Activated CD4-positive, alpha-beta memory T cell treated with anti-CD3 and anti-CD28 coated beads for 36 hours (primary cell): ENCODE measurements at regions not wholly inside any gene's neighbourhood (a gene's known extent, or its start where the extent isn't known, plus 50 kb on each side); places are given as distances from the start of the nearest gene placed in this dataset.
"Not testable (repeated sequence)": the region's sequence is repeated elsewhere in the genome, so short reads cannot be mapped to it uniquely, and the experiment has no call there.

ENCODE experiments used
- CTCF ChIA-PET: fragments of 350-600 bp; sonication (Branson Sonifier 250); formaldehyde crosslinking; loops from one replicate; lab custom pipeline; 2021; ENCODE audit warnings: antibody characterized with exemption, inconsistent platforms; lab: Charles Lee
- POLR2A ChIA-PET: fragments of 350-600 bp; sonication (Branson Sonifier 250); formaldehyde crosslinking; loops from one replicate; lab custom pipeline; 2021; ENCODE audit warnings: antibody characterized with exemption; lab: Charles Lee
- DNase-seq: peaks from one replicate; pipeline ENCODE4 v3.0.0-alpha.2; 2020
- H3K27ac Mint-ChIP-seq: one replicate; pipeline ENCODE4 v1.8.0; 2021; ENCODE audit warnings: mixed read lengths
- H3K27me3 Mint-ChIP-seq: one replicate; pipeline ENCODE4 v1.8.0; 2021; ENCODE audit warnings: mixed read lengths
- H3K36me3 Mint-ChIP-seq: one replicate; pipeline ENCODE4 v1.8.0; 2021; ENCODE audit warnings: mixed read lengths
- H3K4me1 Mint-ChIP-seq: one replicate; pipeline ENCODE4 v1.8.0; 2021; ENCODE audit warnings: low read depth, mixed read lengths
- H3K4me3 Mint-ChIP-seq: one replicate; pipeline ENCODE4 v1.8.0; 2021; ENCODE audit warnings: mild to moderate bottlenecking, mixed read lengths
- H3K9me3 Mint-ChIP-seq: one replicate; pipeline ENCODE4 v1.8.0; 2021; ENCODE audit warnings: mixed read lengths
- intact Hi-C: fragments of 100-400 bp; cut with micrococcal nuclease; formaldehyde crosslinking; loops from one replicate; pipeline ENCODE4 v1.15.1; 2023

DNA sequence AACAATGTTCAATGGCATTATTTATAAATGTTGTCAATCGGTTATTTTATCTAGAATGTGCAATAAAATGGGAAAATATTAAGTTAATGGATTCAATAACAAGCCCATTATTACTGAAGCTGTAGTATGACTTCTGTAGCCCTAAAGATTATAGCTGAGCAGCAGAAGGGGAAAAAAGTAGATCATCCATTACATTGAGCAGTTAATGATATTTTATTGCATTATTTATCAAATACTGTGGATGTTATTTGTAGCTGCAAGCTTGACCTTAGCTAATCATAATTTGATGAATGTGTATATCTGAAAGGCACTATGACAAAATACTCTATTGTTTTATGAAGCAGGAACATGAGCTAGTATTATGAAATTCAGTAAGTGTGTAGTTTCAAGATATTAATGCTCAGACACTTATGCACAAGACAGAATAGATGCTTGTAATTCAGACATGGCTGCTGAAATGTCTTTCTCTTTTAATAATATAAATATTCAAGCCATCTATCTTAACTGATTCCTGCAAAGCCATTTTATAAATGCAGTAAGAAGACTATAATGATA lies 131.5 kb upstream of the MGAT4C start:
- no peaks in the 10 kb centered on the region for H3K4me1 Mint-ChIP-seq

DNA sequence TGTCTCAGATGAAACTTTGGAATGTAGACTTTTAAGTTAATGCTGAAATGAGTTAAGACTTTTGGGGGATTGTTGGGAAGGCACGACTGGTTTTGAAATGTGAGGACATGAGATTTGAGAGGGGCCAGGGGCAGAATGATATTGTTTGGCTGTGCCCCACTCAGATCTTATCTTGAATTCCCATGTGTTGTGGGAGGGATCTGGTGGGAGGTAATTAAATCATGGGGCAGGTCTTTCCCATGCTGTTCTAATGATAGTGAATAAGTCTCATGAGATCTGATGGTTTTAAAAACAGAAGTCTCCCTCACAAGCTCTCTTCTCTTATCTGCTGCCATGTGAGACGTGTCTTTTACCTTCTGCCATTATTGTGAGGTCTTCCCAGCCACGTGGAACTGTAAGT lies 127.6 kb upstream of the MGAT4C start:
- H3K4me1 Mint-ChIP-seq, H3K36me3 Mint-ChIP-seq, H3K27ac Mint-ChIP-seq, H3K27me3 Mint-ChIP-seq, H3K4me3 Mint-ChIP-seq, DNase-seq, intact Hi-C loops, POLR2A ChIA-PET, CTCF ChIA-PET: not testable (repeated sequence)
- H3K9me3 Mint-ChIP-seq, result peaks cover 21% of the 10 kb centered on the region

More for the DNA sequence above, 131.5 kb upstream of the MGAT4C start:
- intact Hi-C loops, result no loop called here
- ChIA-PET CTCF (no interaction called here), POLR2A (no interaction called here)
- Mint-ChIP-seq H3K4me3 (no peak overlapping the region), H3K27ac (no peak overlapping the region), H3K36me3 (no peaks in the 10 kb centered on the region), H3K27me3 (no peaks in the 10 kb centered on the region), H3K9me3 (peaks cover 14% of the 10 kb centered on the region)
- no peak for DNase-seq

- H3K9me3 Mint-ChIP-seq, result peaks cover 17% of the 10 kb centered on the region
- H3K4me3 Mint-ChIP-seq, result no peak overlapping the region
- intact Hi-C loops, result no loop called here
- no peaks in the 10 kb centered on the region for H3K4me1 Mint-ChIP-seq
- ChIA-PET POLR2A (no interaction called here), CTCF (no interaction called here)
- H3K36me3 Mint-ChIP-seq, result no peaks in the 10 kb centered on the region
- no peak for DNase-seq
- no peak overlapping the region for H3K27ac Mint-ChIP-seq
- no peaks in the 10 kb centered on the region for H3K27me3 Mint-ChIP-seq
Measured at GRCh38 chr12:86379337-86379736, 123.1 kb upstream of the MGAT4C start.

- DNase-seq, result no peak
- intact Hi-C loops, result no loop called here
- no peaks in the 10 kb centered on the region for H3K4me1 Mint-ChIP-seq
- H3K36me3 Mint-ChIP-seq, result no peaks in the 10 kb centered on the region
- ChIA-PET POLR2A (no interaction called here), CTCF (no interaction called here)
- H3K9me3 Mint-ChIP-seq, result peaks cover 5% of the 10 kb centered on the region
- H3K27ac Mint-ChIP-seq, result no peak overlapping the region
- H3K27me3 Mint-ChIP-seq, result no peaks in the 10 kb centered on the region
- H3K4me3 Mint-ChIP-seq, result no peak overlapping the region
Measured at GRCh38 chr12:86376052-86376451, 119.9 kb upstream of the MGAT4C start.

DNA sequence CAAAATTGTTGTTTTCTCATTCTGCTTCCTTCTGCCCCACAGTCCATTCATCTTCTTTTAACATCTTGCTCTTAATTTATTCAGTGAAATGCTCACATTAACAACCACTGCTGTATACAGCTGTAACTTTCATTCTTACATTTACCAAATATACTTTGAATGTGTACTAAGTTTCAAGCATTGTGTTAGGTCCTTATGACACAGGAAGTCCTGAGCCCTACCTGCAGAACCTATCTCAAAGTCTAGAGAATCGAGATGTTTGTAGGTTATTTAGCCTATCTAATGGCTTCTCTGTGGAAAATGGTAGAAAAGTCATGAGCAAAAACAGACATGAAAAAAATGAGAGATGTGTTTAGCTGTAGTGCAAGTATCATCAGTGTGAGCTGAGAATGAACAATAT lies 117.6 kb upstream of the MGAT4C start:
- H3K4me1 Mint-ChIP-seq, result no peaks in the 10 kb centered on the region
- DNase-seq, result no peak
- peaks cover under 1% of the 10 kb centered on the region for H3K9me3 Mint-ChIP-seq
- intact Hi-C loops, result no loop called here
- H3K27me3 Mint-ChIP-seq, result no peaks in the 10 kb centered on the region
- no peak overlapping the region for H3K4me3 Mint-ChIP-seq
- H3K27ac Mint-ChIP-seq, result no peak overlapping the region
- POLR2A ChIA-PET, result no interaction called here
- no peaks in the 10 kb centered on the region for H3K36me3 Mint-ChIP-seq
- CTCF ChIA-PET, result no interaction called here

DNA sequence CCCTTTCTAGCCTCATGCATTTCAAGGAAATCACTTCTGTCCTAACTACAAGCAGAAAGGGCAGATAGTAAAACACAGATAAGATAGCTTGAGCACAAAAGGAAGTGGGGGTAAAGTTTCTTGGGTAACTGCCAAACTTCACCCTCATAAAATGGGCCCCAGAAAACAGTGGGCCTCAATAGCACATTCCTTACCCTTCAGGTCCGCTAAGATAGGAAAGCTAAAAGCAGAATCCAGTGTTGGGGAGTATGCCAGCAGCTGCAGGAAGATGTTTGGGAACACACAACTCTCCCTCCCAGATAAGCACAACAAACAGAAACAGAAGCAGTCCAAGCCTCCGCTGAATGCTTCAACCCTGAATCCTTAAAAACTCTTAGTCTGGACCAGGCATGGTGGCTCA lies 110.9 kb upstream of the MGAT4C start:
- ChIA-PET CTCF (no interaction called here), POLR2A (no interaction called here)
- Mint-ChIP-seq H3K36me3 (no peaks in the 10 kb centered on the region), H3K4me1 (no peaks in the 10 kb centered on the region), H3K27ac (no peak overlapping the region), H3K4me3 (no peak overlapping the region), H3K27me3 (no peaks in the 10 kb centered on the region), H3K9me3 (peaks cover 22% of the 10 kb centered on the region)
- no peak for DNase-seq
- intact Hi-C loops, result no loop called here

DNA sequence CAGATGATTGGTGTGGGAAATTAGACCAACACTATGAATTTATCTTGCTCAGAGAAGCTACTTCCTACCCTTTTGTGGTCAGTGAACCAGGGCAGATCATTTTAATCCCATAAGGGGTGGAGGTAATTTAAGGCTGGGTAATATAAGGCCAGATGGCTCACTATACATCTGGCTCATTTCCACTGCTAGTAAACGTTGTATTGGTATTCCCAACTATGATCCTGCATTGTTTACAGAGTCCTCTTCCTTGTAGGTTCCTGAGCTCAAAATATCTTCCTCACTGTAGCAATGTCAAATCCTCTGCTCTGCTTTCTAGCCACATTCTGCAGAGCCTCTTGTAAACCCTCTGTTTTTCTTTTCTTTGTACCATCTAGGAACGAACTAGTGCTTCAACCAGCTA lies 93.0 kb upstream of the MGAT4C start:
- Mint-ChIP-seq H3K27ac (no peak overlapping the region), H3K4me1 (no peaks in the 10 kb centered on the region), H3K9me3 (peaks cover 8% of the 10 kb centered on the region), H3K4me3 (no peak overlapping the region), H3K36me3 (no peaks in the 10 kb centered on the region), H3K27me3 (no peaks in the 10 kb centered on the region)
- intact Hi-C loops, result no loop called here
- POLR2A ChIA-PET, result no interaction called here
- DNase-seq, result no peak
- CTCF ChIA-PET, result no interaction called here

GRCh38 chr12:86333955-86334522 lies 77.8 kb upstream of the MGAT4C start:
- H3K27ac Mint-ChIP-seq, result no peak overlapping the region
- POLR2A ChIA-PET, result no interaction called here
- no peaks in the 10 kb centered on the region for H3K27me3 Mint-ChIP-seq
- H3K36me3 Mint-ChIP-seq, result no peaks in the 10 kb centered on the region
- no peak overlapping the region for H3K4me3 Mint-ChIP-seq
- peaks cover 5% of the 10 kb centered on the region for H3K9me3 Mint-ChIP-seq
- DNase-seq, result no peak
- intact Hi-C loops, result no loop called here
- CTCF ChIA-PET, result no interaction called here
- H3K4me1 Mint-ChIP-seq, result no peaks in the 10 kb centered on the region

- CTCF ChIA-PET, result no interaction called here
- Mint-ChIP-seq H3K36me3 (no peaks in the 10 kb centered on the region), H3K27ac (no peak overlapping the region), H3K4me3 (no peak overlapping the region), H3K9me3 (peaks cover 5% of the 10 kb centered on the region), H3K27me3 (no peaks in the 10 kb centered on the region), H3K4me1 (no peaks in the 10 kb centered on the region)
- intact Hi-C loops, result no loop called here
- POLR2A ChIA-PET, result no interaction called here
- no peak for DNase-seq
Measured at GRCh38 chr12:86331457-86331856, 75.3 kb upstream of the MGAT4C start.

- Mint-ChIP-seq H3K9me3 (peaks cover 5% of the 10 kb centered on the region), H3K4me1 (no peaks in the 10 kb centered on the region), H3K27me3 (no peaks in the 10 kb centered on the region), H3K4me3 (no peak overlapping the region), H3K27ac (no peak overlapping the region), H3K36me3 (no peaks in the 10 kb centered on the region)
- ChIA-PET POLR2A (no interaction called here), CTCF (no interaction called here)
- intact Hi-C loops, result no loop called here
- DNase-seq, result no peak
Measured at GRCh38 chr12:86331012-86331411, 74.8 kb upstream of the MGAT4C start.

GRCh38 chr12:86312232-86312631 lies 56.0 kb upstream of the MGAT4C start:
- Mint-ChIP-seq H3K4me3 (no peak overlapping the region), H3K27me3 (no peaks in the 10 kb centered on the region), H3K9me3 (peaks cover 4% of the 10 kb centered on the region), H3K27ac (no peak overlapping the region), H3K36me3 (no peaks in the 10 kb centered on the region), H3K4me1 (no peaks in the 10 kb centered on the region)
- POLR2A ChIA-PET, result no interaction called here
- no peak for DNase-seq
- CTCF ChIA-PET, result no interaction called here
- intact Hi-C loops, result no loop called here
